ENCODE measurements at regions not wholly inside any gene's neighbourhood (a gene's known extent, or its start where the extent isn't known, plus 50 kb on each side); places are given as distances from the start of the nearest gene placed in this dataset.

DNA sequence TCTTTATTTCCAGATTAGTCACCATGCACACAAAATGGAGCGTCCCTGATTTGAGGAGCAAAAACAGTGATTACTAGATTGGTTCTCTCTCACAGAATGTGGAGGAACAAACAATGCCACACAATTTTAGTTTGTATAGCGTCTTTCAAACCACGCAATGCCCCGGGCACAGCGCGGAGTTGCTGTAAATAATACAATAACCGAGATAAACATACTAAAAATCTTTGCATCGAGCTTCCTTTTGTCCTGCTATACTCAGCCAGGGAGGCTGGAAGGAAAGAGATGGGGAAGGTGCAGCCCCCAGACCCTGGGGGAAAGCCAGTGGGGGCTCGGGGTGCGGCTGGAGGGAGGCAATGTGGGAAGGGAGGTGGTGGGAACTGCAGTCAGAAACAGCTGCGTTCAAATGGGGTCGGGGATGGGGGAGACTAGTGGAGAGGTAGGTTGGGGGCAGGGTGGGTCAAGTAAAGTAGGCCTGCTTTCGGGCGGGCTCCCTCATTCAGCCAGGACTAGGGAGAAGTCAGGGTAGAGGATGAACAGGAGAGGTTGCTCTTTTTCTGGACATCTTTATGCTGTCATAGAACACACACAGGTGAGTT, 366.3 kb downstream of the RPS6KC1 start:
- Histone ChIP-seq H4K20me1 (ENCODE audit: control insufficient read depth, insufficient read depth, low read length, poor library complexity, severe bottlenecking) (no peaks in the 10 kb centered on the region), H3K27ac (ENCODE audit: low read length in 2 of 2) (no peak overlapping the region), H3K79me2 (ENCODE audit: control insufficient read depth, insufficient read depth, low read length) (no peaks in the 10 kb centered on the region), H3K36me3 (replicated peaks in 1 of 2; ENCODE audit: control extremely low read depth in 1 of 2, control insufficient read depth in 1 of 2, extremely low read depth in 1 of 2, insufficient read depth in 2 of 2, low read length in 1 of 2) (no peaks in the 10 kb centered on the region), H3K27me3 (replicated peaks in 1 of 4; ENCODE audit: control extremely low read depth in 1 of 4, control insufficient read depth in 3 of 4, insufficient read depth in 4 of 4, low read length in 3 of 4) (no peaks in the 10 kb centered on the region), H3K4me1 (ENCODE audit: control insufficient read depth in 2 of 2, insufficient read depth in 2 of 2, low read length in 2 of 2) (no peaks in the 10 kb centered on the region), H3K4me2 (replicated peaks; ENCODE audit: low read depth, low read length, poor library complexity, severe bottlenecking) (no peak overlapping the region), H3K9ac (ENCODE audit: low read length) (no peak overlapping the region), H3K4me3 (ENCODE audit: control extremely low read depth in 1 of 5, extremely low read depth in 1 of 5, insufficient read depth in 1 of 5, low read depth in 2 of 5, low read length in 4 of 5) (no peak overlapping the region), H2AFZ (ENCODE audit: insufficient read depth, low read depth, low read length, poor library complexity, severe bottlenecking) (no peak overlapping the region), H3K9me3 (ENCODE audit: control extremely low read depth in 1 of 3, control insufficient read depth in 2 of 3, insufficient read depth in 1 of 3, low read length in 2 of 3) (peaks cover 0 to 20% (median 0%) of the 10 kb centered on the region in 3 donors)
- H3K4me1 Mint-ChIP-seq, result no peaks in the 10 kb centered on the region
- WGBS (ENCODE audit: insufficient coverage), result 100% methylated on average over 4 of the region's 14 CpGs
- H3K4me3 Mint-ChIP-seq, result no peak overlapping the region
- ATAC-seq (ENCODE audit: low read depth) (no peak), DNase-seq (no peak)
- POLR2A ChIA-PET, result no interaction called here
- intact Hi-C loops (cut with micrococcal nuclease), result no loop called here
- no peaks in the 10 kb centered on the region for H3K9me3 Mint-ChIP-seq (ENCODE audit: insufficient read depth)
- no peak overlapping the region for H3K27ac Mint-ChIP-seq
- no peaks in the 10 kb centered on the region for H3K27me3 Mint-ChIP-seq
- TF ChIP-seq EZH2 (IDR thresholded peaks at IDR 0.05; ENCODE audit: borderline replicate concordance, insufficient read depth, low read depth, low read length, poor library complexity, severe bottlenecking), result no peak
- TF ChIP-seq, protein P1, sequence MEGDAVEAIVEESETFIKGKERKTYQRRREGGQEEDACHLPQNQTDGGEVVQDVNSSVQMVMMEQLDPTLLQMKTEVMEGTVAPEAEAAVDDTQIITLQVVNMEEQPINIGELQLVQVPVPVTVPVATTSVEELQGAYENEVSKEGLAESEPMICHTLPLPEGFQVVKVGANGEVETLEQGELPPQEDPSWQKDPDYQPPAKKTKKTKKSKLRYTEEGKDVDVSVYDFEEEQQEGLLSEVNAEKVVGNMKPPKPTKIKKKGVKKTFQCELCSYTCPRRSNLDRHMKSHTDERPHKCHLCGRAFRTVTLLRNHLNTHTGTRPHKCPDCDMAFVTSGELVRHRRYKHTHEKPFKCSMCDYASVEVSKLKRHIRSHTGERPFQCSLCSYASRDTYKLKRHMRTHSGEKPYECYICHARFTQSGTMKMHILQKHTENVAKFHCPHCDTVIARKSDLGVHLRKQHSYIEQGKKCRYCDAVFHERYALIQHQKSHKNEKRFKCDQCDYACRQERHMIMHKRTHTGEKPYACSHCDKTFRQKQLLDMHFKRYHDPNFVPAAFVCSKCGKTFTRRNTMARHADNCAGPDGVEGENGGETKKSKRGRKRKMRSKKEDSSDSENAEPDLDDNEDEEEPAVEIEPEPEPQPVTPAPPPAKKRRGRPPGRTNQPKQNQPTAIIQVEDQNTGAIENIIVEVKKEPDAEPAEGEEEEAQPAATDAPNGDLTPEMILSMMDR (IDR thresholded peaks at IDR 0.05), result no peak
- CTCF ChIA-PET, result no interaction called here

DNA sequence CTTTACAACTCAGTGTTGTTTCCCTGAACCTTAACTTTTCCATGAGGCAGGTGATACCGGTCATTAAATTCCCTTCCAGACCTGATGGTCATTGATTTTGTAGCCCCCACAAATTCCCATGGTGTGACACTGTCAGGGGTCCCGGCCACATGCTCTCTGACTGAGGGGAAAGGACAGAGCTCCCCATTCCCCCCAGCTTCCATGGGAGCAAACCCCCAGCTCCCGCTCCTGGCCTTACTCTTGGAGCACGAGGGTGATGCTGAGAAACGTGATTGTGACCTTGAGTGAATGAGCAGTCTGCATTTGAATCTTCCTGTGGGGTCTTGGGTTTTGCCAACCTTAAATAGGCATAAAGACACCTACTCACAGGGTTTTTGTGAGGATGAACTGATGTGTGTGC, 366.8 kb downstream of the RPS6KC1 start:
- no peak overlapping the region for H3K27ac ChIP-seq (ENCODE audit: low read length in 2 of 2)
- H3K27me3 Mint-ChIP-seq, result no peaks in the 10 kb centered on the region
- 73% methylated on average over 3 of the region's 5 CpGs for WGBS (ENCODE audit: insufficient coverage)

More for the DNA sequence above, 366.8 kb downstream of the RPS6KC1 start:
- Histone ChIP-seq H3K4me3 (ENCODE audit: control extremely low read depth in 1 of 5, extremely low read depth in 1 of 5, insufficient read depth in 1 of 5, low read depth in 2 of 5, low read length in 4 of 5) (no peak overlapping the region), H3K36me3 (replicated peaks in 1 of 2; ENCODE audit: control extremely low read depth in 1 of 2, control insufficient read depth in 1 of 2, extremely low read depth in 1 of 2, insufficient read depth in 2 of 2, low read length in 1 of 2) (no peaks in the 10 kb centered on the region), H3K79me2 (ENCODE audit: control insufficient read depth, insufficient read depth, low read length) (no peaks in the 10 kb centered on the region), H3K27me3 (replicated peaks in 1 of 4; ENCODE audit: control extremely low read depth in 1 of 4, control insufficient read depth in 3 of 4, insufficient read depth in 4 of 4, low read length in 3 of 4) (no peaks in the 10 kb centered on the region), H4K20me1 (ENCODE audit: control insufficient read depth, insufficient read depth, low read length, poor library complexity, severe bottlenecking) (no peaks in the 10 kb centered on the region), H3K4me2 (replicated peaks; ENCODE audit: low read depth, low read length, poor library complexity, severe bottlenecking) (no peak overlapping the region), H3K4me1 (ENCODE audit: control insufficient read depth in 2 of 2, insufficient read depth in 2 of 2, low read length in 2 of 2) (no peaks in the 10 kb centered on the region), H3K9ac (ENCODE audit: low read length) (no peak overlapping the region), H2AFZ (ENCODE audit: insufficient read depth, low read depth, low read length, poor library complexity, severe bottlenecking) (no peak overlapping the region), H3K9me3 (ENCODE audit: control extremely low read depth in 1 of 3, control insufficient read depth in 2 of 3, insufficient read depth in 1 of 3, low read length in 2 of 3) (peaks cover 0 to 20% (median 0%) of the 10 kb centered on the region in 3 donors)
- intact Hi-C loops (cut with micrococcal nuclease), result no loop called here
- no peak overlapping the region for H3K27ac Mint-ChIP-seq
- TF ChIP-seq, protein P1 (IDR thresholded peaks at IDR 0.05), result no peak
- TF ChIP-seq EZH2 (IDR thresholded peaks at IDR 0.05; ENCODE audit: borderline replicate concordance, insufficient read depth, low read depth, low read length, poor library complexity, severe bottlenecking), result no peak
- no peaks in the 10 kb centered on the region for H3K4me1 Mint-ChIP-seq
- ChIA-PET CTCF (no interaction called here), POLR2A (no interaction called here)
- DNase-seq (no peak), ATAC-seq (ENCODE audit: low read depth) (no peak)
- H3K9me3 Mint-ChIP-seq (ENCODE audit: insufficient read depth), result no peaks in the 10 kb centered on the region
- H3K4me3 Mint-ChIP-seq, result no peak overlapping the region

Data from B cell (primary cell).